ENCODE measurements at regions not wholly inside any gene's neighbourhood (a gene's known extent, or its start where the extent isn't known, plus 50 kb on each side); places are given as distances from the start of the nearest gene placed in this dataset.

DNA sequence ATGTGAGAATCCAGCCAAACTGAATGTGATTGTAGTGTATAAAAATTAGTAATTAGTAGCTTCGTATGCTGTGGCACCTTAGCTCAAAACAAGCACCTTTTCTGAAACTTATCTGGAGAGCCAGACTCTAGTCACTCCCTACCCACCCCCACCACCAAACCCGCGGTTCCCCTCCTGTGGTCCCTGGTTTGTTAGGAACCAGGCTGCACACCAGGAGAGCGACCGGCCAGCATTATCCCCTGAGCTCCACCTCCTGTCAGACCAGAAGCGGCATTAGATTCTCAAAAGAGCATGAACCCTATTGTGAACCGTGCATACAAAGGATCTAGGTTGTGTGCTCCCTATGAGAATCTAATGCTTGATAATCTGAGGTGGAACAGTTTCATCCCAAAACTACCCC, 498.6 kb downstream of the CHSY3 start (continued):
- TF ChIP-seq, protein P1, sequence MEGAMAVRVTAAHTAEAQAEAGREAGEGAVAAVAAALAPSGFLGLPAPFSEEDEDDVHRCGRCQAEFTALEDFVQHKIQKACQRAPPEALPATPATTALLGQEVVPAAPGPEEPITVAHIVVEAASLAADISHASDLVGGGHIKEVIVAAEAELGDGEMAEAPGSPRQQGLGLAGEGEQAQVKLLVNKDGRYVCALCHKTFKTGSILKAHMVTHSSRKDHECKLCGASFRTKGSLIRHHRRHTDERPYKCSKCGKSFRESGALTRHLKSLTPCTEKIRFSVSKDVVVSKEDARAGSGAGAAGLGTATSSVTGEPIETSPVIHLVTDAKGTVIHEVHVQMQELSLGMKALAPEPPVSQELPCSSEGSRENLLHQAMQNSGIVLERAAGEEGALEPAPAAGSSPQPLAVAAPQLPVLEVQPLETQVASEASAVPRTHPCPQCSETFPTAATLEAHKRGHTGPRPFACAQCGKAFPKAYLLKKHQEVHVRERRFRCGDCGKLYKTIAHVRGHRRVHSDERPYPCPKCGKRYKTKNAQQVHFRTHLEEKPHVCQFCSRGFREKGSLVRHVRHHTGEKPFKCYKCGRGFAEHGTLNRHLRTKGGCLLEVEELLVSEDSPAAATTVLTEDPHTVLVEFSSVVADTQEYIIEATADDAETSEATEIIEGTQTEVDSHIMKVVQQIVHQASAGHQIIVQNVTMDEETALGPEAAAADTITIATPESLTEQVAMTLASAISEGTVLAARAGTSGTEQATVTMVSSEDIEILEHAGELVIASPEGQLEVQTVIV (IDR thresholded peaks at IDR 0.05; ENCODE audit: borderline replicate concordance, partially characterized antibody), result no peak
- TF ChIP-seq ZNF622 (IDR thresholded peaks at IDR 0.05), result no peak

DNA sequence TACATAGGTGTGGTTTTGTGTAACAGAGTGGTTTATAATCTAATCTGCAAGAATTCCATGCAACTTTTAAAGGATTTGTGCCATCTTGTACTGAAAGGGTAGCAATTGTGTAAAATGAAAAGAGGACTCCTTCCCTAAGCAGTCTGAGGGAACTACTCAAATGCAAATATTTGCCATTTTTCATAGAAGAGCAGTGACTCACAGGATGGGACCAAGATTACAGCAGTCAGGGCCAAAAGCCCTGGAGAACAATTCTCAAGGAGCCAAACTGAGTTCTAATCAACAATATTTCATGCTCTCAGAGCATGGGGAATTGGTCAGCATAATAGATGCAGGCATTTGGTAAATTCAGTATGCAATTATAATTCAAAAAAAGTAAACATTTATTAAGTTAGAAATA, 495.8 kb downstream of the CHSY3 start:
- RAD21 ChIA-PET (ENCODE audit: unreplicated experiment), result no interaction called here
- H3K27me3 ChIP-seq (replicated peaks in 1 of 2; ENCODE audit: control insufficient read depth in 2 of 2, insufficient read depth in 2 of 2, low read length in 1 of 2), result no peaks in the 10 kb centered on the region
- POLR2A ChIA-PET, result interaction anchor here (0.6 kb wide), 1 partner anchor 1061 kb away, joined by 3 read pairs; no protein-coding TSS in a partner anchor
- no peaks in the 10 kb centered on the region for H3K4me1 ChIP-seq (ENCODE audit: control insufficient read depth, insufficient read depth, low read length)
- H3K4me2 ChIP-seq (ENCODE audit: control insufficient read depth, insufficient read depth), result no peak overlapping the region
- intact Hi-C loops (cut with micrococcal nuclease; ENCODE audit: unreplicated experiment) (no loop called here), in situ Hi-C loops (cut with MboI) (no loop called here)
- no TSS peak for BruUV-seq (replicated peaks)
- SMC1A ChIA-PET (ENCODE audit: uncharacterized antibody, unreplicated experiment), result no interaction called here
- H3K36me3 ChIP-seq (ENCODE audit: control insufficient read depth in 2 of 2, insufficient read depth in 2 of 2, low read length in 1 of 2), result no peaks in the 10 kb centered on the region
- no peak overlapping the region for H3K9ac ChIP-seq (ENCODE audit: control insufficient read depth, insufficient read depth, low read length)
- H4K20me1 ChIP-seq (ENCODE audit: control insufficient read depth, insufficient read depth), result no peaks in the 10 kb centered on the region
- CTCF ChIA-PET, result no interaction called here
- FAIRE-seq (no peak), ATAC-seq (no peak), DNase-seq (ENCODE audit: low read depth, low spot score) (no peak)
- H3K27ac ChIP-seq (ENCODE audit: control insufficient read depth, insufficient read depth), result no peak overlapping the region
- H3K79me2 ChIP-seq (ENCODE audit: control insufficient read depth, insufficient read depth, low read length), result no peaks in the 10 kb centered on the region
- H2AFZ ChIP-seq (ENCODE audit: control insufficient read depth, low read depth, low read length), result no peak overlapping the region
- no peaks in the 10 kb centered on the region for H3K9me3 ChIP-seq (replicated peaks; ENCODE audit: control insufficient read depth, insufficient read depth, low read length)
- no peak overlapping the region for H3K4me3 ChIP-seq
- no peak for TF ChIP-seq NFIC (IDR thresholded peaks at IDR 0.05; ENCODE audit: low read depth, low read length)
- no peak for TF ChIP-seq SMARCA5 (IDR thresholded peaks at IDR 0.05)
- TF ChIP-seq MEF2A (IDR thresholded peaks at IDR 0.05; ENCODE audit: insufficient read depth, low read depth, low read length), result no peak
- TF ChIP-seq, protein P2, sequence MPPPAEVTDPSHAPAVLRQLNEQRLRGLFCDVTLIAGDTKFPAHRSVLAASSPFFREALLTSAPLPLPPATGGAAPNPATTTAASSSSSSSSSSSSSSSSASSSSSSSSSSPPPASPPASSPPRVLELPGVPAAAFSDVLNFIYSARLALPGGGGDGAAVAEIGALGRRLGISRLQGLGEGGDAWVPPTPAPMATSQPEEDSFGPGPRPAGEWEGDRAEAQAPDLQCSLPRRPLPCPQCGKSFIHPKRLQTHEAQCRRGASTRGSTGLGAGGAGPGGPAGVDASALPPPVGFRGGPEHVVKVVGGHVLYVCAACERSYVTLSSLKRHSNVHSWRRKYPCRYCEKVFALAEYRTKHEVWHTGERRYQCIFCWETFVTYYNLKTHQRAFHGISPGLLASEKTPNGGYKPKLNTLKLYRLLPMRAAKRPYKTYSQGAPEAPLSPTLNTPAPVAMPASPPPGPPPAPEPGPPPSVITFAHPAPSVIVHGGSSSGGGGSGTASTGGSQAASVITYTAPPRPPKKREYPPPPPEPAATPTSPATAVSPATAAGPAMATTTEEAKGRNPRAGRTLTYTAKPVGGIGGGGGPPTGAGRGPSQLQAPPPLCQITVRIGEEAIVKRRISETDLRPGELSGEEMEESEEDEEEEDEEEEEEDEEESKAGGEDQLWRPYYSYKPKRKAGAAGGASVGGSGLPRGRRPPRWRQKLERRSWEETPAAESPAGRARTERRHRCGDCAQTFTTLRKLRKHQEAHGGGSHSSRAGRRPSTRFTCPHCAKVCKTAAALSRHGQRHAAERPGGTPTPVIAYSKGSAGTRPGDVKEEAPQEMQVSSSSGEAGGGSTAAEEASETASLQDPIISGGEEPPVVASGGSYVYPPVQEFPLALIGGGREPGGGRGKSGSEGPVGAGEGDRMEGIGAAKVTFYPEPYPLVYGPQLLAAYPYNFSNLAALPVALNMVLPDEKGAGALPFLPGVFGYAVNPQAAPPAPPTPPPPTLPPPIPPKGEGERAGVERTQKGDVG (CRISPR knock-in tag; IDR thresholded peaks at IDR 0.05), result no peak
- TF ChIP-seq SIN3A (IDR thresholded peaks at IDR 0.05; ENCODE audit: low read depth, low read length), result no peak
- no peak for TF ChIP-seq PAX8 (IDR thresholded peaks at IDR 0.05)
- no peak for TF ChIP-seq NBN (IDR thresholded peaks at IDR 0.05)
- TF ChIP-seq RB1 (IDR thresholded peaks at IDR 0.05; ENCODE audit: borderline replicate concordance), result no peak
- no peak for TF ChIP-seq FOS (IDR thresholded peaks at IDR 0.05; ENCODE audit: borderline replicate concordance, extremely low read depth, insufficient read length)
- TF ChIP-seq LARP7 (IDR thresholded peaks at IDR 0.05), result no peak
- TF ChIP-seq, protein P3, sequence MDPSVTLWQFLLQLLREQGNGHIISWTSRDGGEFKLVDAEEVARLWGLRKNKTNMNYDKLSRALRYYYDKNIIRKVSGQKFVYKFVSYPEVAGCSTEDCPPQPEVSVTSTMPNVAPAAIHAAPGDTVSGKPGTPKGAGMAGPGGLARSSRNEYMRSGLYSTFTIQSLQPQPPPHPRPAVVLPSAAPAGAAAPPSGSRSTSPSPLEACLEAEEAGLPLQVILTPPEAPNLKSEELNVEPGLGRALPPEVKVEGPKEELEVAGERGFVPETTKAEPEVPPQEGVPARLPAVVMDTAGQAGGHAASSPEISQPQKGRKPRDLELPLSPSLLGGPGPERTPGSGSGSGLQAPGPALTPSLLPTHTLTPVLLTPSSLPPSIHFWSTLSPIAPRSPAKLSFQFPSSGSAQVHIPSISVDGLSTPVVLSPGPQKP (IDR thresholded peaks at IDR 0.05; ENCODE audit: low read depth, low read length), result no peak
- TF ChIP-seq E2F4 (IDR thresholded peaks at IDR 0.05; ENCODE audit: low read depth, low read length), result no peak
